IPS DF 4.7 (cell line): ENCODE measurements at regions not wholly inside any gene's neighbourhood (a gene's known extent, or its start where the extent isn't known, plus 50 kb on each side); places are given as distances from the start of the nearest gene placed in this dataset.
"Not testable (repeated sequence)": the region's sequence is repeated elsewhere in the genome, so short reads cannot be mapped to it uniquely, and the experiment has no call there.

Experiments used
- DNase-seq: peaks from one replicate; pipeline ENCODE4 v3.0.0-alpha.2; 2013; ENCODE audit warnings: low spot score; ENCODE audit errors: extremely low read depth

DNA sequence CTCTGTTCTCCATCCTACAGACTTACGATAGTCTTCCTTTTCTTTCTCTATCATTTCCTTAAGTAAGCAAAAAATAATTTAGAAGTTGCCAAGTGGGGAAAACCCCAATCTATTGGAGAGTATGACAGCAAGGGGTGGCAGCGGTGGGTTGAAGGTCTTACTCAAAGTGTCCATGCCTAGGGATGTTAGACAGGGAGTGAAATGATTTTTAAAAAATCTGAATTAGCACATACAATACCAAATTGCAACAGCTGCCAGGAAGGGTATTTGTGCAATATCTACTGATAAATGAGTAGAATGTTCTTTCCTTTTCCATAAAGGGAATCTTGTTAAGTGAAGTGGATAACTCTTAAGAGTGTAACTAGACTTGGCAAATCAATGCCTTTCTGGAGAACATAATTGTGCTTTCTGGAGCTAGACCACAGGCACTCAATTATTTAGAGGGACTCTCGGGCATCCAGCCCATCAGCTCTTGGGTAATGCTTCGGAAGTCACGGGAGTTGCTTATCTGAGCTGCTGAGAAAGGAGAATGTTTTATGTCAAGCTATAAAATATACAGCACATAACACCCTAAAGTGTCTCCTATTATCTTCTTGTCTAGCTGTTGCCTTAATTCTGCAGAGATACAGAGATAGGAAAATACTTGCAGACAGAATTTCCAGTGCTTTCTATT lies 151.5 kb downstream of the KCNJ2 start:
- DNase-seq: no peak

- no peak for DNase-seq
Measured at GRCh38 chr17:70321352-70321751, 152.0 kb downstream of the KCNJ2 start.

- no peak for DNase-seq
Measured at GRCh38 chr17:70323269-70323668, 153.9 kb downstream of the KCNJ2 start.

GRCh38 chr17:70324031-70324430 lies 154.7 kb downstream of the KCNJ2 start:
- no peak for DNase-seq

GRCh38 chr17:70327279-70327678 lies 157.9 kb downstream of the KCNJ2 start:
- DNase-seq: no peak

DNA sequence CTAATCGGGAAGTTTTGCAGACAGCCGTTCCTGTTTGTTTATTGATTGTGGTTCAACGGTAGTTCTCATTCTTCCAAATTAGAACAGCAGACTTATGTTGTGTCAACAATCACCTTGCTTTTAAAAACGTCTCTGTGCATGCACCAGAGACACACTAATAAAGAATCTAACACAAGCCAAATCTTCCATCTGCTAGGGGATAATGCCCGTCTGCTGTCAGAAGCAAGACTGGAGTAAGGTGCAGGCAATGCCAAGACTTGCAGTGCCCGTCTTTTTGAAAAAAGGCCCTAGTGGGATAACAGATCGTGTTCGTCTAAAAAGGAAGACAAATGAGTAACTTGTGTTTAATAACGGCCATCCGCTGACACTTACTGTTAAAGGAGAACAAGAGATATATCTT lies 158.4 kb downstream of the KCNJ2 start:
- no peak for DNase-seq

GRCh38 chr17:70329721-70330120 lies 160.4 kb downstream of the KCNJ2 start:
- no peak for DNase-seq

DNA sequence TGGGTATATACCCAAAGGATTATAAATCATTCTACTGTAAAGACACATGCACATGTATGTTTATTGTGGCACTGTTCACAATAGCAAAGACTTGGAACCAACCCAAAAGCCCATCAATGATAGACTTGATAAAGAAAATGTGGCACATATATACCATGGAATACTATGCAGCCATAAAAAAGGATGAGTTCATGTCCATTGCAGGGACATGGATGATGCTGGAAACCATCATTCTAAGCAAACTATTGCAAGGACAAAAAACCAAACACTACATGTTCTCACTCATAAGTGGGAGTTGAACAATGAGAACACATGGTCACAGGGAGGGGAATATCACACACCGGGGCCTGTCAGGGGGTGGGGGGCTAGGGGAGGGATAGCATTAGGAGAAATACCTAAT lies 161.7 kb downstream of the KCNJ2 start:
- not testable (repeated sequence) for DNase-seq

DNA sequence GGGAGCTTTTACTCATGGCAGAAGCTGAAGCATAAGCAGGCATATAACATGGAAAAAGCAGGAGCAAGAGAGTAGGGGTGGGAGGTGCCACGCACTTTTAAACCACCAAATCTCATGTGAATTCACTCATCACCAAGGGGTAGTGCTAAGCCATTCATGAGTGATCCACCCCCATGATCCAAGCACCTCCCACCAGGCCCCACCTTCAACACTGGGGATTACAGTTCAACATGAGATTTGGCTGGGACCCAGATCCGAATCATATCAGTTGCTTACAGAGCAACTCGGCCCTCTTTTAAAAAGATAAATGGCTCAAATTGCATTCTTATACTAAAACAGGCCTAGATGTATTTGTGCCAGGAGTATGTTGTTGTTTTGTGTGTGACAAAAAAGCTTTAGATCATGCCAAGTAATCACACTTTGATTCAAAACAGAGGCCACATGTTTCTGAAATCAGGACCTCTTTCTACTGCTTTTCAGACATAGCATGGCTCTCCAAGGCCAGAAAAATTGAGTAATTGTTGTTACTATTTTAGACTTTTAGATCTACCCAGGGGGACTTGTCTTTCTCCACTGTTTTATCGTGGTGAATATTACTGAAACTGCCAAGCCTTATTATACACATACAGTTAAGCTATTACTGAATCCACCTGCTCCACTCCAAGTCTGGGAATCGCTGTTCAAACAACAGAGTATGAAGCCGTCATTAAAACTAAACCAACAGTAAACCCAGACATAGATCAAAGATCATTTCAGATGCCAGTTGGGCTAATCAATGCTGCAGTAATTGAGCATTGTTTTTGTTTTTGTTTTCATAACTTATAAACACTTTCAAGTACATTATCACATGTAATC lies 163.3 kb downstream of the KCNJ2 start:
- DNase-seq: no peak

DNA sequence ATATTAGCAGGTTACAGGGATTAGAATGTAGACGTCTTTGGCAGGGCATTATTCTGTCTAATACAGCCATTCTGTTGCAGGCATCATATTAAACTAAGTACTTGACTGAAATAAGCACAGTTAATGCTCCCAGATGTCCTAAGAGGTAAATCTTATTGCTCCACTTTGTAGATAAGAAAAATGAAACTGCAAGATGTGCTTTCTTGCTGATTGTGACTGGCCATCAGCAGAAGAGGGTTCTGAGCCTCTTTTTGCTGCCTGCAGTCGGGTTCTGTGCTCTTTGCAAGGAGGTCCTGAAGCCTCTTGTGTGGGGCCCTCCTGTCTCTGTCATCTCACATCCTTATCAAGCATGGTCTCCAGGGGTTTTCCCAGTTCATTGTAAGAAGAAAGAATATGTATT lies 167.1 kb downstream of the KCNJ2 start:
- DNase-seq: no peak

DNA sequence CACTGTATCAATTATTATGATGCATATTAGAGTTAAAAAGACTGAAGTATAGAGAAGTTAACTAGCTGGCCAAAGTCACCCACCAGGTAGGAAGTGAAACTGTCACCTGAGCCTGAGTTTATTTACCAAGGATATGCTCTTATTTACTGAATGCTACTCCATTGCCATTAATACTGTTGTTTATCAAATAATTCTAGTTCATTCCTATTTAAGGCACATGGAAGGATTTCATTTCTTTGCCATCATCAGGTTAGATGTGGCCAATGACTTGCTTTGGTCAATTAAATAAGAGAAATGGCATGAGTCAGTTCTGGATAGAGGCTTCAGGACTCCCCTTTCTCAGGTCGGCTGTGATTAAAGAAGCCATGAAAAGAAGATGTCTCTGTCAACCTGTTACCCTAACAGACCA lies 169.6 kb downstream of the KCNJ2 start:
- DNase-seq: no peak

- DNase-seq: no peak
Measured at GRCh38 chr17:70343114-70343513, 173.8 kb downstream of the KCNJ2 start.

DNA sequence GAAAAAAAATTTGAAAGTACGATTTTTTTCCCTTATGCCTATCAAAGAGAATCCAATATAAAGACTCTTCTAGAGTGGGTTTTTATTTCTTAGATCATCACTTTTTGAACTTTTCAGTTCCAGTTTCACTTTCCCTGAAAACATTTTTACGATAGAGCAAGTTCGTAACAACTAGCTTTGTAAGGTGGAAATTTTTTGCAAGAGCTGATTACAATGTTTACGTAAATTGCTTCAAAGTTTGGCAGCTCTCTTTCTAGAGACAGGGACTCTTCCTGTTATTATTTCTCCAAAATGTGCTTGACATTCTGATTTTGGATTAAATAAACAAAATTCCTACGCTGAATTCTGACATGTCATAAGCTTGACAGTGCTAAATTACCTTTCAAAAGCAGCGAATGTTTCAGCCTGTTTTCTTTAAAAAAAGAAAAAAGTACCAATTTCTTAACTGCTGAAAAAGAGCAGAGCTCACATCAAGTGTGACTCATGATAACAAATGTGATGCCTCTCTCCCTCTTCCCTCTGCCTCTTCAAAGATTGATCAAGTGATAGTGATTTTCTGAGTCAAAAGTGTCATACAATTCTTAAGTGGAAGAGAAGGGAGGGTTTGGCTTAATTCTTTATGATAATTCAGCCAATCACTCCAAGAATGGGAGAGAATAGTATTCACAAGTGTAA lies 175.2 kb downstream of the KCNJ2 start:
- DNase-seq: no peak

- no peak for DNase-seq
Measured at GRCh38 chr17:70345061-70345460, 175.7 kb downstream of the KCNJ2 start.

DNA sequence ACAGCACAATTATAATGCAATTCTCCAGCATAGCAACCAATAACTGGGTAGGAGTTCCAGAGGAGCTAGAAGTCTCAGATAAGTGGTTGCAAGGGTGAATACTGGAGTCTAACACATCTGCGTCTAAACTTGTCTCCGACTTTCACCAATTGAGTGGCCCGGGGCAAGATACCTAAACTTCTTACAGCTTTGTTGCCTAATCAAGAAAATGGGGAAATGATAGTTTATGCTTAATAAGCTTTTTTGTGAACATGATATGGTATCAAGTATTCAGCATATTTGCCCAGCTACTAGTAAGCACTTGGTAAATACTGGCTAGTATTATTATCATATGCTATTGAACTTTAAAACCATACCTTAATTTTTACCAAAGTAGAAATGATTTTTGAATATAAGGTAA lies 183.5 kb downstream of the KCNJ2 start:
- DNase-seq: no peak

- DNase-seq: no peak
Measured at GRCh38 chr17:70353408-70354092, 184.2 kb downstream of the KCNJ2 start.

GRCh38 chr17:70355185-70355584 lies 185.9 kb downstream of the KCNJ2 start:
- no peak for DNase-seq

DNA sequence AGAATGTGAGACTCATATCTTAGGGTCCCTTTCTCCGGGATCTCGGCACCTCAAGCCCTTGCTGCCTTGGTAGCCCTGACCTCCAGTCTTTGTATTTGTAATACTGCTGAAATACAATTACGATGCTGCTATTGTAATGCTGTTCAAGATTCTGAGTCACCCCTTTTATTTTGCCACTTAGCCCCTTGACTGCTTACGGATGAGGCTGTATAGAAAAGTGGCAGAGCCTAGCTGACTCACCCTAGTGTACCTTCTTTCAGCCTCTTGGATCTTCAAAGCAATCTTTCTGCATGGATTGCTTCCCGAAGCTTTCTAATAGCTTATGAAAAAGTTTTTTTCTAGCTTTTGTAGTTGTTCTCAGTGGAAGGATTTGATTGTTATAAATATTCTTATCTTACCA lies 187.9 kb downstream of the KCNJ2 start:
- no peak for DNase-seq

DNA sequence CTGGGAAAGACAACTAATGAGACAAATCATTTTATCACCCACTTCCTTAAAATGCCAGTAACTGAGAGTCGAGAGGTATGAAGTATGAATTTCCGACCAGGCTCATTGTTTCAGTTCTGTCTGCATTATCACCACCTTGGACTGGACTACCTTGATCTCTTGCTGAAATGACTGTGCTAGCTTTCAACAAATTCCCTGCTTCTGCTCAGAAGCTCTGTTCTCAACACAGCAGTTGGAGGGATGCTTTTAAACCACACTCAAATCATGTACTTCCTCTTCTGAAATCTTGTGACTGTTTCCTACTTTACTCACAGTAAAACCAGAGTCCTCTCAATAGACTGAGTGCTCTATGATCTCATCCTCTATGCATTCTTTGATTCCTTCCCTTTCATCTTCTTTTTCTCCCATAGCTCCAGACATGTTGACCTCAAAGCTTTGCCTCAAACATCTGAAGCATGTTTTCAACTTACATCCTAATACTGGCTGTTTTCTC lies 195.8 kb downstream of the KCNJ2 start:
- no peak for DNase-seq

GRCh38 chr17:70366386-70366785 lies 197.1 kb downstream of the KCNJ2 start:
- DNase-seq: peak; percentile 25

DNA sequence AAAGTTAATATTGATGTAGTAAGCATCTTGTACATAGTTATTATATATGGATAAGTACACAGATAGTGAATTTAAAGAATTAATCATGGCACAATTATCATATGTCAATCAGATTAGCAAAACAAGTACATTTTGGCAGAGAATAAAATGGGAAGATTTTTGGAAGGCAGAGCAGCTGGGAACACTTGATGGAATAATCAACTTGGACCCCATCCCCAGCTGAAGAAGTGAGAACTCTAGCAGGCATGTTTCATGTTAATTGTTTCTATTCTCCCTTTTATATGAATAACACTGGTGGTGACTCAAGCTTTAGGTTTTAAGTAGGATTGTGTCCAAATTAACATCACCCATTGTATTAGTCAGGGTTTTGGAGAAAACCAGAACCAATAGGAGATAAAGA lies 198.7 kb downstream of the KCNJ2 start:
- no peak for DNase-seq

DNA sequence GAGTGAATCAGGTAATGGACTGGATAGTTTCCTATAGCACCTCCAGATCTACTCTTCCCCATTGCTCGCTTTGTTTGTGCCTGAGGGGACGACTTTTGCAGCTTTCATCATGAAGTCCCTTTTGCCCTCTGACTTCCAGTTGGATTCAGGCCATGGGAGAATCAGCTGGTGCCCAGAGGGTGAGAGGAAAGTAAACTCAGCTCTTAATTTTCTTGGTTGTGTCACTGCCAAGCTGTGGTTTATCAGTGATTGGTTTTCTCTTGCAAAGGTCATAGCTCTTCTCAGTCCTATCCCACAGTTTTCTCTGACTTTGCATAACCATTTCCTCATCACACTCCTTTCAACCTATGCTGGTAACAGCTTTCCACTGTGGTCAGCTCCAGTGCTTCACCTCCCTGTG lies 200.1 kb downstream of the KCNJ2 start:
- DNase-seq: no peak
